Tibial nerve (tissue), 3 donors: ENCODE measurements at regions not wholly inside any gene's neighbourhood (a gene's known extent, or its start where the extent isn't known, plus 50 kb on each side); places are given as distances from the start of the nearest gene placed in this dataset.

Experiments
- POLR2A ChIP-seq, 2 donors: fragments of 450-650 bp; IDR thresholded peaks; one replicate each; pipeline ENCODE4 v1.6.1; 2017; ENCODE audit warnings: antibody characterized with exemption in 2 of 2, mild to moderate bottlenecking in 2 of 2, moderate library complexity in 2 of 2
- TF ChIP-seq, protein P1 (sequence below), 5 experiments: fragments of 200-600 bp in 3 of 5; fragments of 450-650 bp in 2 of 5; sonication (generic) in 3 of 5; IDR thresholded peaks; one replicate each; pipeline ENCODE4 v1.5.1; 2016 to 2019; ENCODE audit warnings: antibody characterized with exemption in 5 of 5, mild to moderate bottlenecking in 3 of 5, moderate library complexity in 2 of 5

DNA sequence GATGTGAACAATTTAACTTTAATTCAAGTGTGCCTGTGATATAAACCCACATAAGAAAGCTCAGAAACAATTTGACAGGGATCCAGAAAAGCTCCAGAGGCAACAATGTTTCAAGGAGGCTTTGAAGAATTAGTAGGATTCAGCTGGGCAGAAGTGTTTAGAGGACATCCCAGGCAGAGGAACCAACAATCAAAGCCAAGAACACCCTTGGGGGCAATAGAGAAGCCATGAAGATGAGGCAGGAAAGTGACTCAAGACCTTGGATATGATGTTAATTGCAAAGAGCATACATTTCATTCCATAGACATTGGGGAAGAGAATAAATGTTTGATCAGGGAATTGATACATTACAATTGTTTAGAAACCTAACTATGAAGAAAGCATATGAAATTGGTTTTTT lies 280.3 kb downstream of the LTN1 start:
- TF ChIP-seq POLR2A (IDR thresholded peaks at IDR 0.05) = no peak
- TF ChIP-seq, protein P1, sequence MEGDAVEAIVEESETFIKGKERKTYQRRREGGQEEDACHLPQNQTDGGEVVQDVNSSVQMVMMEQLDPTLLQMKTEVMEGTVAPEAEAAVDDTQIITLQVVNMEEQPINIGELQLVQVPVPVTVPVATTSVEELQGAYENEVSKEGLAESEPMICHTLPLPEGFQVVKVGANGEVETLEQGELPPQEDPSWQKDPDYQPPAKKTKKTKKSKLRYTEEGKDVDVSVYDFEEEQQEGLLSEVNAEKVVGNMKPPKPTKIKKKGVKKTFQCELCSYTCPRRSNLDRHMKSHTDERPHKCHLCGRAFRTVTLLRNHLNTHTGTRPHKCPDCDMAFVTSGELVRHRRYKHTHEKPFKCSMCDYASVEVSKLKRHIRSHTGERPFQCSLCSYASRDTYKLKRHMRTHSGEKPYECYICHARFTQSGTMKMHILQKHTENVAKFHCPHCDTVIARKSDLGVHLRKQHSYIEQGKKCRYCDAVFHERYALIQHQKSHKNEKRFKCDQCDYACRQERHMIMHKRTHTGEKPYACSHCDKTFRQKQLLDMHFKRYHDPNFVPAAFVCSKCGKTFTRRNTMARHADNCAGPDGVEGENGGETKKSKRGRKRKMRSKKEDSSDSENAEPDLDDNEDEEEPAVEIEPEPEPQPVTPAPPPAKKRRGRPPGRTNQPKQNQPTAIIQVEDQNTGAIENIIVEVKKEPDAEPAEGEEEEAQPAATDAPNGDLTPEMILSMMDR (IDR thresholded peaks at IDR 0.05) = no peak
